ENCODE measurements at regions not wholly inside any gene's neighbourhood (a gene's known extent, or its start where the extent isn't known, plus 50 kb on each side); places are given as distances from the start of the nearest gene placed in this dataset.

- no peak overlapping the region for H2AK5ac ChIP-seq (ENCODE audit: insufficient read length, low read length)
- WGBS (ENCODE audit: extremely low coverage, insufficient read length, low lambda C conversion rate): no CpG with 5 or more reads among the region's 15 CpGs
- no peak overlapping the region for H3K4me3 Mint-ChIP-seq
- no peaks in the 10 kb centered on the region for H3K27me3 ChIP-seq (ENCODE audit: insufficient read depth, low read length)
- H3K4me2 ChIP-seq (ENCODE audit: insufficient read depth, insufficient read length, low read length): no peak overlapping the region
- H2BK12ac ChIP-seq (ENCODE audit: insufficient read length, low read depth, low read length): no peak overlapping the region
- peak overlapping the region in 2 of 3 experiments; percentile 11 to 24; a peak in 1 of 7 replicates for H3K27ac Mint-ChIP-seq
- no peak overlapping the region for H3K14ac ChIP-seq (ENCODE audit: insufficient read depth, low read length)
- H4K91ac ChIP-seq (ENCODE audit: insufficient read length, low read depth, low read length): no peak overlapping the region
- no peak overlapping the region for H3K4ac ChIP-seq (ENCODE audit: low read depth, low read length)
- no peaks in the 10 kb centered on the region for H3K9me3 ChIP-seq (ENCODE audit: control insufficient read depth, low read depth, low read length)
- no peak for TF ChIP-seq CTCF (conservative IDR thresholded peaks at IDR 0.05)
- H3K79me2 ChIP-seq (ENCODE audit: insufficient read depth, low read length): no peaks in the 10 kb centered on the region
- H3K27me3 Mint-ChIP-seq (ENCODE audit: low read depth): peaks cover 1% of the 10 kb centered on the region; the same call in 1 of the 2 replicates
- no peaks in the 10 kb centered on the region for H3K79me1 ChIP-seq (ENCODE audit: insufficient read depth, low read depth, low read length, poor library complexity, severe bottlenecking)
- DNase-seq: no peak
- no peak overlapping the region for H2BK120ac ChIP-seq (ENCODE audit: low read depth, low read length, poor library complexity, severe bottlenecking)
- H2BK15ac ChIP-seq (ENCODE audit: low read depth, low read length): no peak overlapping the region
- 0 out of 2 replicates have a peak, but pooled peaks cover 2% of the 10 kb centered on the region for H3K4me1 ChIP-seq (ENCODE audit: insufficient read depth, low read length)
- H4K8ac ChIP-seq (replicated peaks; ENCODE audit: insufficient read length, low read depth, low read length): no peak overlapping the region
- H2BK5ac ChIP-seq (ENCODE audit: insufficient read length, low read length): no peak overlapping the region
- no peak overlapping the region for H3T11ph ChIP-seq (ENCODE audit: low read length)
- no peak overlapping the region for H2BK20ac ChIP-seq (ENCODE audit: low read depth, low read length, poor library complexity, severe bottlenecking)
- H3K56ac ChIP-seq (ENCODE audit: insufficient read length, low read depth, low read length): no peak overlapping the region
- no peaks in the 10 kb centered on the region for H4K20me1 ChIP-seq (ENCODE audit: control insufficient read depth, insufficient read depth, insufficient read length)
- no peak overlapping the region for H3K23ac ChIP-seq (ENCODE audit: insufficient read length, low read depth, low read length)
- no peak overlapping the region for H3K9ac ChIP-seq (ENCODE audit: extremely low read depth, insufficient read length, low read length)
- H3K36me3 Mint-ChIP-seq (ENCODE audit: insufficient read depth in 1 of 3, low read depth in 3 of 3): peaks cover 0 to 10% (median 8%) of the 10 kb centered on the region in 3 experiments; a peak in 3 of 7 replicates
- H2AFZ ChIP-seq (ENCODE audit: low read length): no peak overlapping the region
- no peaks in the 10 kb centered on the region for H3K23me2 ChIP-seq (ENCODE audit: insufficient read length, low read depth, low read length, poor library complexity, severe bottlenecking)
- H4K5ac ChIP-seq (ENCODE audit: insufficient read length, low read depth, low read length): no peak overlapping the region
- H3K9me3 Mint-ChIP-seq: peaks cover 0 to 9% of the 10 kb centered on the region in 2 experiments; a peak in 1 of 5 replicates
- no peak overlapping the region for H3K27ac ChIP-seq (ENCODE audit: insufficient read length, low read depth, low read length)
- no peak overlapping the region for H3K18ac ChIP-seq (ENCODE audit: insufficient read length, low read depth, low read length)
- H3K4me1 Mint-ChIP-seq: peaks cover 23 to 25% of the 10 kb centered on the region in 2 experiments
Observed at GRCh38 chr12:124188561-124189405, 106.1 kb upstream of the RFLNA start.

Data from H9 (cell line).